ENCODE measurements at regions not wholly inside any gene's neighbourhood (a gene's known extent, or its start where the extent isn't known, plus 50 kb on each side); places are given as distances from the start of the nearest gene placed in this dataset.

GRCh38 chr18:50446629-50447028, 71.8 kb downstream of the SKA1 start:
- TF ChIP-seq POLR2A (IDR thresholded peaks at IDR 0.05) = no peak
- TF ChIP-seq CTCF (IDR thresholded peaks at IDR 0.05) = no peak
